Ovary (tissue), 3 donors: ENCODE measurements at regions not wholly inside any gene's neighbourhood (a gene's known extent, or its start where the extent isn't known, plus 50 kb on each side); places are given as distances from the start of the nearest gene placed in this dataset.

Experiments used
- EP300 ChIP-seq: sonication (generic); formaldehyde crosslinking; IDR thresholded peaks from one replicate; pipeline ENCODE4 v1.6.1; 2017; ENCODE audit warnings: antibody characterized with exemption
- POLR2A ChIP-seq: fragments of 450-650 bp; IDR thresholded peaks from one replicate; pipeline ENCODE4 v1.6.1; 2017; ENCODE audit warnings: antibody characterized with exemption, mild to moderate bottlenecking, moderate library complexity
- TF ChIP-seq, protein P1 (sequence below), 3 donors: fragments of 450-650 bp in 2 of 3; fragments of 200-600 bp in 1 of 3; IDR thresholded peaks; one replicate each; pipeline versions ENCODE4 v1.5.1 to v1.8.0; 2016 to 2022; ENCODE audit warnings: antibody characterized with exemption in 3 of 3, mild to moderate bottlenecking in 1 of 3
- donor health status: DM: no; HTN: no; CAD: no.

DNA sequence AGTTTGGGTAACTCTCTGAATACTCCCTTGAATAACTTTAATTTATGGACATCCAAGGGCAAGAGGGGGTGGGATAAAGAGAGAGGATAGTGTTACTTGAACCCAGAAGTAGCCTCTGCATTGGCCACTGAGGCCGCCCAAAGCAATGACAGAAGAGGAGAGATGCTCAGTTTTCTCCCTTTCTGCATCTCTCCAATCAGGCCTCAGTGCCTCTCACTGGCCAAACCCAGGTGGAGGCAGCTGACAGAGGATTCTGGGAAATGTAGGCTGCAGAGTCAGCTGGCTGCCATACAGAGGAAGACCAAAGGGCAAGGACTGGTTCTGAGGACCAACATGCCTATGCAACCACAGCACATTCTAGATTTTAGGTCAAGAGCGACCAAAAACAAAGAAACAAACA, 719.4 kb downstream of the MAT2B start:
- TF ChIP-seq, protein P1, sequence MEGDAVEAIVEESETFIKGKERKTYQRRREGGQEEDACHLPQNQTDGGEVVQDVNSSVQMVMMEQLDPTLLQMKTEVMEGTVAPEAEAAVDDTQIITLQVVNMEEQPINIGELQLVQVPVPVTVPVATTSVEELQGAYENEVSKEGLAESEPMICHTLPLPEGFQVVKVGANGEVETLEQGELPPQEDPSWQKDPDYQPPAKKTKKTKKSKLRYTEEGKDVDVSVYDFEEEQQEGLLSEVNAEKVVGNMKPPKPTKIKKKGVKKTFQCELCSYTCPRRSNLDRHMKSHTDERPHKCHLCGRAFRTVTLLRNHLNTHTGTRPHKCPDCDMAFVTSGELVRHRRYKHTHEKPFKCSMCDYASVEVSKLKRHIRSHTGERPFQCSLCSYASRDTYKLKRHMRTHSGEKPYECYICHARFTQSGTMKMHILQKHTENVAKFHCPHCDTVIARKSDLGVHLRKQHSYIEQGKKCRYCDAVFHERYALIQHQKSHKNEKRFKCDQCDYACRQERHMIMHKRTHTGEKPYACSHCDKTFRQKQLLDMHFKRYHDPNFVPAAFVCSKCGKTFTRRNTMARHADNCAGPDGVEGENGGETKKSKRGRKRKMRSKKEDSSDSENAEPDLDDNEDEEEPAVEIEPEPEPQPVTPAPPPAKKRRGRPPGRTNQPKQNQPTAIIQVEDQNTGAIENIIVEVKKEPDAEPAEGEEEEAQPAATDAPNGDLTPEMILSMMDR (IDR thresholded peaks at IDR 0.05): no peak
- TF ChIP-seq POLR2A: no peak
- no peak for TF ChIP-seq EP300
